ENCODE measurements at regions not wholly inside any gene's neighbourhood (a gene's known extent, or its start where the extent isn't known, plus 50 kb on each side); places are given as distances from the start of the nearest gene placed in this dataset.
"Not testable (repeated sequence)": the region's sequence is repeated elsewhere in the genome, so short reads cannot be mapped to it uniquely, and the experiment has no call there.

DNA sequence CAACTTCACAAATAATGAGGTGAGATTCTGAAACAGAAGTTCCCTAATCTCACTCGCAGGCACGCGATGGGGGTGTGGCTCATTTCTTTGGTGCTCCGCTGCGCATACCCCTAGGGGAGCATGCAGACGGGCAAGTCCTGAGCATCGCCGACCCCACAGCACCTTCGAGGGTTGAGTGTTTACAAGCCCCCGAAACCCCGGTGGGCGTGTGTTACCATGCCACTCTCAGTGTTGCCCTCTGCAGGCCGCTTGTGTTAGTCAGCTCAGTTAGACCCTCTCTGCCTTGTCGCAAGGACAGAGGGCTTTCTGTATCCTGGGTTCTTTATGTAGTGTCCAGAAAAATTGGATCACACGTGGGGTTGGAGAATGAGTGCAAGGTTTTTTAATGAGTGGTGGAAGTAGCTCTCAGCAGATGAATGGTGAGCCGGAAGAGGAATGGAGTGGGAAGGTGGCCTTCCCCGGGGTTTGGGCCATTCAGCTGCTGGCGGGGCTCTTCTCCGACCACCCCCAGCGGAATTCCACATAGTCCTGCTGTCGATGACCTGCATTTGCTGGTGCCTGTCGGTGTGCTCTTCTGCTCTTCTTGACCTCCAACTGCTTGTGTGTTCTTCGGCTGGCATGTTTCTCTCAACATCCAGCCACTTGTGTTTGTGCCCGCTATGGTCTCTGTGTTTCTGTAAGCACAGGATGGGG lies 191.3 kb downstream of the RPRM start:
- no peaks in the 10 kb centered on the region for H3K27me3 ChIP-seq (replicated peaks in 1 of 4; ENCODE audit: control extremely low read depth in 1 of 4, control insufficient read depth in 3 of 4, insufficient read depth in 4 of 4, low read length in 3 of 4)
- peaks cover 0 to 22% (median 5%) of the 10 kb centered on the region in 3 donors for H3K9me3 ChIP-seq (ENCODE audit: control extremely low read depth in 1 of 3, control insufficient read depth in 2 of 3, insufficient read depth in 1 of 3, low read length in 2 of 3)
- H3K4me3 ChIP-seq (ENCODE audit: control extremely low read depth in 1 of 5, extremely low read depth in 1 of 5, insufficient read depth in 1 of 5, low read depth in 2 of 5, low read length in 4 of 5): no peak overlapping the region
- DNase-seq (no peak), ATAC-seq (ENCODE audit: low read depth) (no peak)
- Mint-ChIP-seq H3K27ac (no peak overlapping the region), H3K4me3 (no peak overlapping the region), H3K4me1 (no peaks in the 10 kb centered on the region), H3K27me3 (no peaks in the 10 kb centered on the region), H3K9me3 (ENCODE audit: insufficient read depth) (no peaks in the 10 kb centered on the region)
- POLR2A ChIA-PET: no interaction called here
- no peaks in the 10 kb centered on the region for H3K79me2 ChIP-seq (ENCODE audit: control insufficient read depth, insufficient read depth, low read length)
- TF ChIP-seq, protein P1, sequence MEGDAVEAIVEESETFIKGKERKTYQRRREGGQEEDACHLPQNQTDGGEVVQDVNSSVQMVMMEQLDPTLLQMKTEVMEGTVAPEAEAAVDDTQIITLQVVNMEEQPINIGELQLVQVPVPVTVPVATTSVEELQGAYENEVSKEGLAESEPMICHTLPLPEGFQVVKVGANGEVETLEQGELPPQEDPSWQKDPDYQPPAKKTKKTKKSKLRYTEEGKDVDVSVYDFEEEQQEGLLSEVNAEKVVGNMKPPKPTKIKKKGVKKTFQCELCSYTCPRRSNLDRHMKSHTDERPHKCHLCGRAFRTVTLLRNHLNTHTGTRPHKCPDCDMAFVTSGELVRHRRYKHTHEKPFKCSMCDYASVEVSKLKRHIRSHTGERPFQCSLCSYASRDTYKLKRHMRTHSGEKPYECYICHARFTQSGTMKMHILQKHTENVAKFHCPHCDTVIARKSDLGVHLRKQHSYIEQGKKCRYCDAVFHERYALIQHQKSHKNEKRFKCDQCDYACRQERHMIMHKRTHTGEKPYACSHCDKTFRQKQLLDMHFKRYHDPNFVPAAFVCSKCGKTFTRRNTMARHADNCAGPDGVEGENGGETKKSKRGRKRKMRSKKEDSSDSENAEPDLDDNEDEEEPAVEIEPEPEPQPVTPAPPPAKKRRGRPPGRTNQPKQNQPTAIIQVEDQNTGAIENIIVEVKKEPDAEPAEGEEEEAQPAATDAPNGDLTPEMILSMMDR (IDR thresholded peaks at IDR 0.05): no peak
- no peak for TF ChIP-seq EZH2 (IDR thresholded peaks at IDR 0.05; ENCODE audit: borderline replicate concordance, insufficient read depth, low read depth, low read length, poor library complexity, severe bottlenecking)
- WGBS (ENCODE audit: insufficient coverage): 50% methylated on average over 24 of the region's 24 CpGs
- H3K4me2 ChIP-seq (replicated peaks; ENCODE audit: low read depth, low read length, poor library complexity, severe bottlenecking): no peak overlapping the region
- H2AFZ ChIP-seq (ENCODE audit: insufficient read depth, low read depth, low read length, poor library complexity, severe bottlenecking): no peak overlapping the region
- H3K36me3 ChIP-seq (replicated peaks in 1 of 2; ENCODE audit: control extremely low read depth in 1 of 2, control insufficient read depth in 1 of 2, extremely low read depth in 1 of 2, insufficient read depth in 2 of 2, low read length in 1 of 2): no peaks in the 10 kb centered on the region
- intact Hi-C loops (cut with micrococcal nuclease): no loop called here
- no peak overlapping the region for H3K9ac ChIP-seq (ENCODE audit: low read length)
- no peak overlapping the region for H3K27ac ChIP-seq (ENCODE audit: low read length in 2 of 2)
- no peaks in the 10 kb centered on the region for H4K20me1 ChIP-seq (ENCODE audit: control insufficient read depth, insufficient read depth, low read length, poor library complexity, severe bottlenecking)
- CTCF ChIA-PET: no interaction called here
- no peaks in the 10 kb centered on the region for H3K4me1 ChIP-seq (ENCODE audit: control insufficient read depth in 2 of 2, insufficient read depth in 2 of 2, low read length in 2 of 2)

DNA sequence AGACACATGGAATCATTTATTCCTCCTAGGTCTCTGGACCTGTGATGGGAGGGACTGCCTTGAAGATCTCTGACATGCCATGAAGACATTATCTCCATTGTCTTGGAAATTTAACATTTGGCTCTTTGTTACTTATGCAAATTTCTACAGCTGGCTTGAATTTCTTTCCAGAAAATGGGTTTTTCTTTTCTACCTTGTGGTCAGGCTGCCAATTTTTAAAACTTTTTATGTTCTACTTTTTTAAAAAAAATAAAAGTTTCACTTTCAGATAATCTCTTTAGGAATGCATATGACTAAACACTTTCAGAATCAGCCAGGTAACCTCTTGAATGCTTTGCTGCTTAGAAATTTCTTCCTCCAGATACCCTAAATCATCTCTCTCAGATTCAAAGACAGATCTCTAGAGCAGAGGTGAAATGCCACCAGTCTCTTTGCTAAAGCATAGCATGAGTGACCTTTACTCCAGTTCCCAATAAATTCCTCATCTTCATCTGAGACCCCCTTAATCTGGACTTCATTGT lies 209.6 kb downstream of the RPRM start:
- H3K27ac Mint-ChIP-seq: no peak overlapping the region
- no peak for ATAC-seq (ENCODE audit: low read depth)
- Histone ChIP-seq H4K20me1 (ENCODE audit: control insufficient read depth, insufficient read depth, low read length, poor library complexity, severe bottlenecking) (no peaks in the 10 kb centered on the region), H2AFZ (ENCODE audit: insufficient read depth, low read depth, low read length, poor library complexity, severe bottlenecking) (no peak overlapping the region), H3K4me2 (replicated peaks; ENCODE audit: low read depth, low read length, poor library complexity, severe bottlenecking) (no peak overlapping the region), H3K27me3 (replicated peaks in 1 of 4; ENCODE audit: control extremely low read depth in 1 of 4, control insufficient read depth in 3 of 4, insufficient read depth in 4 of 4, low read length in 3 of 4) (no peaks in the 10 kb centered on the region), H3K9me3 (ENCODE audit: control extremely low read depth in 1 of 3, control insufficient read depth in 2 of 3, insufficient read depth in 1 of 3, low read length in 2 of 3) (peaks cover 0 to 12% (median 0%) of the 10 kb centered on the region in 3 donors), H3K36me3 (replicated peaks in 1 of 2; ENCODE audit: control extremely low read depth in 1 of 2, control insufficient read depth in 1 of 2, extremely low read depth in 1 of 2, insufficient read depth in 2 of 2, low read length in 1 of 2) (no peaks in the 10 kb centered on the region), H3K4me3 (ENCODE audit: control extremely low read depth in 1 of 5, extremely low read depth in 1 of 5, insufficient read depth in 1 of 5, low read depth in 2 of 5, low read length in 4 of 5) (no peak overlapping the region), H3K9ac (ENCODE audit: low read length) (no peak overlapping the region), H3K27ac (ENCODE audit: low read length in 2 of 2) (no peak overlapping the region), H3K4me1 (ENCODE audit: control insufficient read depth in 2 of 2, insufficient read depth in 2 of 2, low read length in 2 of 2) (no peaks in the 10 kb centered on the region), H3K79me2 (ENCODE audit: control insufficient read depth, insufficient read depth, low read length) (no peaks in the 10 kb centered on the region)
- TF ChIP-seq, protein P1 (IDR thresholded peaks at IDR 0.05): no peak
- TF ChIP-seq EZH2 (IDR thresholded peaks at IDR 0.05; ENCODE audit: borderline replicate concordance, insufficient read depth, low read depth, low read length, poor library complexity, severe bottlenecking): no peak
- H3K27me3 Mint-ChIP-seq: no peaks in the 10 kb centered on the region
- no peaks in the 10 kb centered on the region for H3K4me1 Mint-ChIP-seq
- intact Hi-C loops (cut with micrococcal nuclease): no loop called here
- no peak for DNase-seq
- H3K9me3 Mint-ChIP-seq (ENCODE audit: insufficient read depth): peaks cover 2% of the 10 kb centered on the region
- POLR2A ChIA-PET: no interaction called here
- no peak overlapping the region for H3K4me3 Mint-ChIP-seq
- CTCF ChIA-PET: no interaction called here

DNA sequence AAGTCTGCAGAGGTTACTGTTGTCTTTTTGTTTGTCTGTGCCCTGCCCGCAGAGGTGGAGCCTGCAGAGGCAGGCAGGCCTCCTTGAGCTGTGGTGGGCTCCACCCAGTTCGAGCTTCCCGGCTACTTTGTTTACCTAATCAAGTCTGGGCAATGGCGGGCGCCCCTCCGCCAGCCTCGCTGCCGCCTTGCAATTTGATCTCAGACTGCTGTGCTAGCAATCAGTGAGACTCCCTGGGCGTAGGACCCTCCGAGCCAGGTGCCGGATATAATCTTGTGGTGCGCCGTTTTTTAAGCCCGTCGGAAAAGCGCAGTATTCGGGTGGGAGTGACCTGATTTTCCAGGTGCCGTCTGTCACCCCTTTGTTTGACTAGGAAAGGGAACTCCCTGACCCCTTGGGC lies 221.7 kb downstream of the RPRM start:
- H3K79me2 ChIP-seq (ENCODE audit: control insufficient read depth, insufficient read depth, low read length); ATAC-seq (ENCODE audit: low read depth); H4K20me1 ChIP-seq (ENCODE audit: control insufficient read depth, insufficient read depth, low read length, poor library complexity, severe bottlenecking); H3K4me3 Mint-ChIP-seq; DNase-seq; H3K4me1 Mint-ChIP-seq; H3K9me3 Mint-ChIP-seq (ENCODE audit: insufficient read depth); H3K9me3 ChIP-seq (ENCODE audit: control extremely low read depth in 1 of 3, control insufficient read depth in 2 of 3, insufficient read depth in 1 of 3, low read length in 2 of 3); H3K27me3 Mint-ChIP-seq; H3K27ac ChIP-seq (ENCODE audit: low read length in 2 of 2); intact Hi-C loops (cut with micrococcal nuclease); POLR2A ChIA-PET; H2AFZ ChIP-seq (ENCODE audit: insufficient read depth, low read depth, low read length, poor library complexity, severe bottlenecking); H3K4me1 ChIP-seq (ENCODE audit: control insufficient read depth in 2 of 2, insufficient read depth in 2 of 2, low read length in 2 of 2); H3K9ac ChIP-seq (ENCODE audit: low read length); CTCF ChIA-PET; H3K36me3 ChIP-seq (replicated peaks in 1 of 2; ENCODE audit: control extremely low read depth in 1 of 2, control insufficient read depth in 1 of 2, extremely low read depth in 1 of 2, insufficient read depth in 2 of 2, low read length in 1 of 2); H3K4me3 ChIP-seq (ENCODE audit: control extremely low read depth in 1 of 5, extremely low read depth in 1 of 5, insufficient read depth in 1 of 5, low read depth in 2 of 5, low read length in 4 of 5); H3K4me2 ChIP-seq (replicated peaks; ENCODE audit: low read depth, low read length, poor library complexity, severe bottlenecking); H3K27ac Mint-ChIP-seq; H3K27me3 ChIP-seq (replicated peaks in 1 of 4; ENCODE audit: control extremely low read depth in 1 of 4, control insufficient read depth in 3 of 4, insufficient read depth in 4 of 4, low read length in 3 of 4): not testable (repeated sequence)
- WGBS (ENCODE audit: insufficient coverage): 91% methylated on average over 5 of the region's 18 CpGs
